ENCODE measurements at regions not wholly inside any gene's neighbourhood (a gene's known extent, or its start where the extent isn't known, plus 50 kb on each side); places are given as distances from the start of the nearest gene placed in this dataset.

- DNase-seq (ENCODE audit: low spot score): no peak
These were observed 133.0 kb downstream of the C11orf87 start for GRCh38 chr11:109554951-109555350.

DNA sequence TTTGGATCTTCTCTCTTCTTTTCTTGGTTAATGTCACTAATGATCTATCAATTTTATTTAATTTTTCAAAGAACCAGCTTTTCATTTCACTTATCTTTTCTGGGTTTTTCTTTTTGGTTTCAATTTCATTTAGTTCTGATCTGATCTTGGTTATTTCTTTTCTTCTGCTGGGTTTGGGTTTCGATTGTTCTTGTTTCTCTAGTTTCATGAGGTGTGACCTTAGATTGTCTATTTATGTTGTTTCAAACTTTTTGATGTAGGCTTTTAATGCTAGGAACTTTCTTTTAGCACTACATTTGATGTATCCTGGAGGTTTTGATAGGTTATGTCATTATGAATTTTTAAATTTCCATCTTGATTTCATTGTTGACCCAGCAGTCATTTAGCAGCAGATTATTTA lies 142.3 kb downstream of the C11orf87 start:
- no peak for DNase-seq (ENCODE audit: low spot score)

DNA sequence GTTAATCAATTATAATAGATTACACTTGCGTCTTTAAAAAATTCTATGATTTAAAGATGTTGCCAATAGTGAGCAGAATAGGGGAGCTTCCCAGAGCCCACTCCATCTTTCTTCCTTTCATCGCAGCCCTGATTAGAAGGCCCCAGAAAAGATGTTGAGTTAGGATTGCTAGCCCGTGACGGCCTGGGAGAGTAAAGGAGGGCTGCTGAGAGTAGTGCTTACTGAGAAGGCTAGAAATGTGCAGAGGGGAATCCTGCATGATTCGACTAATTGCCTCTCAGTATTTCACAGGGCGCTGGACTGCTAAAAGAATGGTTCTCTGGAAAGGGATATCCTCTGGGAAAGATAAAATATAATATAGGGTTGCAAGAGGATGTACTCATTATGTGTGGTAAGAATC lies 160.5 kb downstream of the C11orf87 start:
- DNase-seq (ENCODE audit: low spot score): no peak

DNA sequence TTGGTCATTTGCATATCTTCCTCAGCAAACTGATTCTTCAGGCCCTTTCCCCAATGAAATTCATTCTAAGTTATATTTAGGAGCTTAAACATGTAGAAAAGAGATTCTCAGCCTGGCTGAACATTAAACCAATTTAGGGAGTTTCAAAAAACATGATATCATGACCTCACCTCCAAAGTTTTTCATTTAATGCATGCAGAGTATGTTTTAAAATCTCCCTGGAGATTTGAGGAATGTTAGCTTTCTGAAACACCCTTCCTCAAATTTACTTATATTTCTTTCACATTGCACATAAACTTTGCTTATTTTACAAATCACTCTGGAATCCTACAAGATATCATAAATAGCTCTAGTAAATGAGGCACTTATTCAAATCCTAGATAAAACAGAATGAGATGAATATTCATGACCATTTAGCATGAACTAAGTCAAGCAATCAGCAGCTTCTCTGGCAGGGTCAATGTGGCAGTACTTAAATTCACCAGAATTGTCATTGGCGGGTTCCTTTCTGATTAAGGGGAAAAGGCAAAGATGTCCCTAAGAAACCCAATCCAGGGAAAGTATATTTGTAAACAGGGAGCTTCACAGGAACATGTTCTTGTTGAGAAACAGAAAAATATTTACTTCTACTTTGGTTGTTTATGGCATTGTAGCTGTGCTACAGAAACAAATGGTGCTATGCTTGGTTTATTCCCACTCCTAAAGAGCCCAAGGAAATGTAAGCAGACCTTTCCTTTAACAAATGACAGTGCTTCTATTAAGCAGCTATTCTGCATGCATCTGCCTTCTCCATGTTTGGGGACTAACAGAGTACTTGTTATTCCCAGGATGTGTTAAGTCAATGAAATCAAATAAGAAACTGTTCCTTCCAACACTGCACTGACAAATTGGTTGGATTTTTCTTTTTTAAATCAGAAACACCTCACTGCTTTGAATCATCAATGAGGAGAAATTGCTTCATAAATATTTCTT lies 162.3 kb downstream of the C11orf87 start:
- DNase-seq (ENCODE audit: low spot score): no peak

DNA sequence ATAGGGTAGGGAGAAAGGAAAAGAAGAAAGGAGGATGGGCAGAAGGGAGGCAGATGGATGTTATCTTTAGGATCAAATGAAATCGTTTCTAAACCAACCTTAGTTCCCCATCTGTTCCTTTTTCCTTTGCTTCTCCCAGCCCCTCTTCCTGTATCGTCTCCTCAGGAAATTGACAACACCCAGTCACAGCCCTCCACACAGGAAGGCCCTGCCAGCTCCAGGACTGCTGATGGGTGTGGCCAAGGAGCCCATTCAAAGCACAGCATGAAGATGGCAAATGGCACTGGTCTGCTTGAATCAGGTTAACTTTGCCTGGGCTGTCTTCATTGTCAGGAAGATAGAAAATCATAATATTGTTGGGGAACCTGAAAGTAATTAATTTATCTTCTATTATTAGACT lies 164.8 kb downstream of the C11orf87 start:
- DNase-seq (ENCODE audit: low spot score): no peak

- no peak for DNase-seq (ENCODE audit: low spot score)
These were observed 168.8 kb downstream of the C11orf87 start for GRCh38 chr11:109590782-109591181.

GRCh38 chr11:109597336-109597735 lies 175.3 kb downstream of the C11orf87 start:
- DNase-seq (ENCODE audit: low spot score): no peak

- no peak for DNase-seq (ENCODE audit: low spot score)
These were observed 182.8 kb downstream of the C11orf87 start for GRCh38 chr11:109604481-109605400.

GRCh38 chr11:109606256-109606655 lies 184.3 kb downstream of the C11orf87 start:
- DNase-seq (ENCODE audit: low spot score): no peak

- DNase-seq (ENCODE audit: low spot score): no peak
These were observed 187.6 kb downstream of the C11orf87 start for GRCh38 chr11:109609454-109610185.

DNA sequence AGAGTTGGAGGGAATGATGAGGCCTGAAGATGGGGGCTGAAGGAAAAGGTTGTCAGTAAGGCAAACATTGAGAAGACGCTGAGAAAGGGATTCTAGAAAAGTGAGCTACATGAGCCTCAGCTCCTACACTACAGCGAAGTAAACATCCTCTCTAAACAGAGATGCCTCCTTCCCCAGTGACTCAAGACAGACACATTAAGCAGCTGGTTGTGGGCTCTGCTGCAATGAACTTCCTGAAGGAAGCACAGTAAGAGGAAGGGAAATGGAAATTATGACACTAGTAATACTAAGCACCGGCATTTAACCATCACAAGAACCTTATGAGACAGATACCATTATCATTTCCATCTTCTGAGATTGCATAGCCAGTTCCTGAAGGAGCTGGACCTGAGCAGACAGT lies 190.5 kb downstream of the C11orf87 start:
- DNase-seq (ENCODE audit: low spot score): no peak

DNA sequence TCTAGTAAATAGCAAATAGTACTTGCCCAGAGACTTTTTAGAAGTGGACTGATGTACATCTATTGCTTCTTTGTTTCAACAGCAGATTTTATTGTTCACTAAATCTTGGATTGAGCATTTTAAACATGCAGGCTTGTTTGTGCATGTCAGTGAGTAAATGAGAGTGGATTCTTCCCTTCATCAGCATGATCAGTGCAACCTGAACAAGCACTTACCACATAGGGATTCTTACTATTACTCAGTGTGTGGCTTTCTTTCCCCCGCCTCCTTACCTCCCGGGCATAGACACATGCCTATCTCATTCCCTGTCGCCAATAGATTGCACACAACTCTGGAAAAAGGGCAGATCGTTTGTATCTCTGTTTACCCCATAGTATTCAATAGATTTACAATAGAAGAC lies 197.5 kb downstream of the C11orf87 start:
- DNase-seq (ENCODE audit: low spot score): no peak

DNA sequence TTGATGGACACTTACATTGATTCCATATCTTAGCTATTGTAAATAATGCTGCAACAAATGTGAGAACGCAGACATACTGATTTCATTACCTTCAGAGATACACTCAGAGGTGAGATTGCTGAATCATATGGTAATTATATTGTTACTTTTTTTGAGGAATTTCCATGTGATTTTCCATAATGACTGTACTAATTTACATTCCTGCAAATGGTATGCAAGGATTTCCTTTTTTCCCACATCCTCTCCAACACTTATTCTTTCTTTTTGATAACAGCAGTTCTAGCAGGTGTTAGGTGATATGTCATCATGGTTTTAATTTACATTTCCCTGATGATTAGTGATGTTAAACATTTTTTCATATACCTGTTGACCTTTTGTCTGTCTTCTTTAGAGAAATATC lies 207.7 kb downstream of the C11orf87 start:
- no peak for DNase-seq (ENCODE audit: low spot score)

DNA sequence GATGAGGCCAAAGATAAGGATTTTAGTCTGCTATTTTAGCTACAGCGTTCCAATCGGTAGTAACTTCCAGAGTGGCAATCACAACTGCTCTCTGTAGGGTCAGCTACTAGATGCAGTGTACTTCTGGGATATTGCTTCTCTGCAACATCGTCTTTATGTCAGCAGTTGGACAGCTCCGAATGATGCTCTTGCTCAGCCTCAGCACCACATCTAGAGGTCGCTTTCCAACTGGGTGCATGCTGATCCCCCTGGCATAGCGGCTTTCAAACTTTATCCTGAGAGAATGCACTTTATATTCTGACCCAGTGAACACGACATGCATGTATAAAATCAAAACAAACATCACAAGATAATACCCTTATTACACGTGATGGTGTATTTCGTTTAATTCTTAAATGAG lies 219.6 kb downstream of the C11orf87 start:
- DNase-seq (ENCODE audit: low spot score): no peak

DNA sequence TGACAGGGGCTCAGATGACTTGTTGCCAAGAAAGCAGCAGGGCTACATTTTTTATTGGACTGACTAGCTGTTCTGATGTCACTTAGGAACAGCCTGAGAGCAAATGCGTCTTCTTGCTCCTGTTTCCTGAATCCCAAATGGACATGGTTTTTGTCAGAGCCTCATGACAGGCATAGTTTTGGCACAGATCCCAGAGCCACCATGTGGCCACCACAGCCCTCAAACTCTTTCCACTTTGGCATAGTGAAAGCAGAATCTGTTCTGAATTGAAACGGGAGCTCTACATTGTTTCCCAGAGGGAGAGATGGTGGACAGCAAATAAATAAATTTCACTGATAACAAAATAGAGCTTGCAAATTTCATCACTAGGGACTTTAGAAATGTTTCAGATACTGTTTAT lies 222.2 kb downstream of the C11orf87 start:
- no peak for DNase-seq (ENCODE audit: low spot score)

DNA sequence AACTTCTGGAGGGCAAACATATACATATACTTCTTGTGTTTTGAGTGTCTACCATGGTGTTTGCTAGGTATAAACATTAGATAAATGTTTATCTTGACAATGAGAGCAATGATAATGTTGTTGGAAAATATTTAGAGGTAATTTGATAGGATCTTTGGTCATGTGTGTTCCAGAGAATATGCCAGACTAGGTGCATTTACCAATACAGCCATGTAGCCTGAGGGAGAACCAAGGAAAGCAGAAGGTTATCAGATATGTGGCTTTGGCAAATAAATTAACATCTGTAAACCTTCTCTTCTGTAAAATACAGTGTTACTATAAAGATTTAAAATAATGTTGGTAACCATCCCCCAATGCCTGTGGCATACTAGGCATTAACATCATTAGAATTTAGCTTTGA lies 226.8 kb downstream of the C11orf87 start:
- no peak for DNase-seq (ENCODE audit: low spot score)

DNA sequence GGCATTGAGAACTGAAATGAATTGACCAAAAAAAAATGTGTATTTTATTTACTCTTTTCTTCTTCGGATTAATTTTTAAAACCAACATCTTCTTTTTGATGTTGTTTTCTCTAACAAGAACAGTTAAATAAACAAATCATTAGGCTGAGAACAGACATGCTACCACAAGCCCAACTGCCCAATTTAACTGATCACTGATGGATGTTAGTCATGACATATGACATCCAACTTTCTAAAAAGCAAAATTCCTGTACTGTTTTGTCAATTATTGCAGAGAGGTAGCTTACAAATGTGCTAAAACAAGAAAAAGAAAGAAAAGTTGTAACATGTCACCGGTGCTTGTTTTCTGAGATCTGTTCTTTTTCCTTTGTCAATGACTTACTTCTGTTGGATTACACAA lies 232.1 kb downstream of the C11orf87 start:
- no peak for DNase-seq (ENCODE audit: low spot score)

GRCh38 chr11:109658190-109658589 lies 236.2 kb downstream of the C11orf87 start:
- DNase-seq (ENCODE audit: low spot score): no peak

DNA sequence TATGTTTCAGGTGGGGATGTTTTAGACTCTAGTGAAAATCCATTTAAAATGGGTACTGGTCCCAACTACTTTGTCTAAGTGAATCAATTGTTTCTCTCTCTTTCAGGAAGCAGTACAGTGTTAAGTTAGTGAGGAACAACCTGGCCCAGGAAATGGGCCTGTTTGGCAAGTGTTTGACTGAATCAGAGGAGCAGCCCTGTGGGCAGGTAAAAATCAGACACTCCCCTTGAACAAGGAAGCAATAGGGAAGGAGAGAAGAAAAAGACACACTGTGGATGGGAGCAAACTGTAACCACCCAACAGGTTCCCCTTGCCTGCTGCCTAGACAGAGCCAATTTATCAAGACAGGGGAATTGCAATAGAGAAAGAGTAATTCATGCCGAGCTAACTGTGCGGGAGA lies 245.7 kb downstream of the C11orf87 start:
- DNase-seq (ENCODE audit: low spot score): no peak

DNA sequence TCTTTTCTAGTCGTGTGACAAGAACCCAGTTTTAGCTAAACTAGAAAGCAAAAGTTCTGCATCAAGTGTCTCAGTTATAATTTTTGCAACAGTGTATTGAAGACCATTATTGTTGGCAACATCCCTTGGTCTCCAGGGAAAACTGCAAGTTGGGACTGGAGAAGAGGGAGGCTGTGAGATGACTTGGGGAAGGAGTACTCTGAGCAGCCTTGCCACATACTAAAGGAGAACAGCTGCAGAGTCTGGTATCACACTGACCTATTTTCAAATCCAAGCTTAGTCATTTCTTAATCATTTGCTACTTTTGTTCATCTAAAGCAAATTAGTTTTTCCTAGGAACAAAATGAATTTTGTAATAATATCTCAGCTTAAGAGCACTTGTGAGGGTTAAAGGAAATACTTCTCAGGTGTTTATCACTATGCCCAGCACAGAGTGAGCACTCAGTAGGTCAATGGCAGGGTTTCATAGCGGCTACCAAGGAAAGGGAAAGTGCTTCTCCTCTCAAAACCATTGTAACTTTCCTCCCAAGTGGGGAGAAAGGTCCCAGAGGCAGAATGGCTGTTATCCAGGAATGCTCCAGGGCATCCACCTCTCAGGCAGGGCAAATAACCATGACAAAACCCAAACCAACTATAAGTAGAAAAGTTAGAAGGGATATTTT lies 247.1 kb downstream of the C11orf87 start:
- DNase-seq (ENCODE audit: low spot score): no peak

GRCh38 chr11:109677231-109677630 lies 255.2 kb downstream of the C11orf87 start:
- no peak for DNase-seq (ENCODE audit: low spot score)

DNA sequence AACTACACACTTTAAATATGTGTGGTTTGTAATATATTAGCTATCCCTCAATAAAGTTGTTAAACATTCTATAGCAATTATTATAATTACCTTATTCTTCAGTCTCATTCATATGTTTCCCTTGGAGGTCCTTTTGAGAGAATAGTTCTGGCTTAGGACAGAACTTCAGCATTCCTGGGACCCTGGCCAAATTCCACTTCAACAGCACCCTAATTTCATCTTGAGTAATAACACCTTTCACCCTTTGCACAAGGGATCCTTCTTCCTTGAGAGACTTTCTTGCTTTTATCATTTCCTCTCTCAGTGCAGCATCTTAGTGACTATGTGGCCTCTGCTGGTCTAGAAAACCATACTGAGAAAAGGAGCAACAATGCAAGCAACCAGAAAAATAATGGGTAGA lies 255.9 kb downstream of the C11orf87 start:
- DNase-seq (ENCODE audit: low spot score): no peak

All from AG08396 (cell line).